Transverse colon (tissue), 4 donors: ENCODE measurements at regions not wholly inside any gene's neighbourhood (a gene's known extent, or its start where the extent isn't known, plus 50 kb on each side); places are given as distances from the start of the nearest gene placed in this dataset.

ENCODE experiments used
- EP300 ChIP-seq: sonication (generic); formaldehyde crosslinking; IDR thresholded peaks from one replicate; pipeline ENCODE4 v1.6.1; 2017; ENCODE audit warnings: antibody characterized with exemption, low read depth
- POLR2A ChIP-seq: fragments of 450-650 bp; IDR thresholded peaks from one replicate; pipeline ENCODE4 v1.6.1; 2016; ENCODE audit warnings: antibody characterized with exemption, mild to moderate bottlenecking, moderate library complexity
- POLR2AphosphoS5 ChIP-seq, 3 donors: sonication (generic); formaldehyde crosslinking; IDR thresholded peaks; one replicate each; pipeline ENCODE4 v1.6.1; 2016; ENCODE audit warnings: antibody characterized with exemption in 3 of 3
- TF ChIP-seq, protein P1 (sequence below), 5 experiments: fragments of 200-600 bp in 3 of 5; fragments of 450-650 bp in 2 of 5; sonication (generic) in 3 of 5; IDR thresholded peaks; 1 replicate in 2 of 5; 2 replicates in 3 of 5; pipeline ENCODE4 v1.5.1; 2016 to 2017; ENCODE audit warnings: antibody characterized with exemption in 5 of 5, inconsistent platforms in 3 of 5, mild to moderate bottlenecking in 2 of 5, moderate library complexity in 1 of 5

DNA sequence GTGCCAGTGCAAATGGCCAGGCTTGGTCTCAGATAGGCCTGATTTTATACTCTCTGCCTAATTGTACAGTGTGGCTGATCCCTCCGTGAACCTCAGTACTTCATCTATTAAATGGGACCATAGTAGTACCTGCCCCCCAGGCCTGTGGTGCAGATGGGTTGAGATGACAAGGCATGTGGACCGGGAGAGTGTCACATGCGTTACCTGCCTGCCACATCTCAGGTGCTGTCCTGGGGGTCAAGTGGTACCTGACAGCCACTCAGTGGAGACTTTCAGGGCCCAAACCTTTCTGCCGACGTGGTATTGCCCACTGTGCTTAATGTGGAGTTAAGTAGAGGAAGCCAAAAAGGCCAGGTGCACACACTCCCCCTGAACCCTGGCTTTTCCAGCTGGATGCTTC lies 197.3 kb downstream of the FOXD2 start:
- TF ChIP-seq POLR2A (no peak), POLR2AphosphoS5 (IDR thresholded peaks at IDR 0.05) (no peak), EP300 (no peak)
- TF ChIP-seq, protein P1, sequence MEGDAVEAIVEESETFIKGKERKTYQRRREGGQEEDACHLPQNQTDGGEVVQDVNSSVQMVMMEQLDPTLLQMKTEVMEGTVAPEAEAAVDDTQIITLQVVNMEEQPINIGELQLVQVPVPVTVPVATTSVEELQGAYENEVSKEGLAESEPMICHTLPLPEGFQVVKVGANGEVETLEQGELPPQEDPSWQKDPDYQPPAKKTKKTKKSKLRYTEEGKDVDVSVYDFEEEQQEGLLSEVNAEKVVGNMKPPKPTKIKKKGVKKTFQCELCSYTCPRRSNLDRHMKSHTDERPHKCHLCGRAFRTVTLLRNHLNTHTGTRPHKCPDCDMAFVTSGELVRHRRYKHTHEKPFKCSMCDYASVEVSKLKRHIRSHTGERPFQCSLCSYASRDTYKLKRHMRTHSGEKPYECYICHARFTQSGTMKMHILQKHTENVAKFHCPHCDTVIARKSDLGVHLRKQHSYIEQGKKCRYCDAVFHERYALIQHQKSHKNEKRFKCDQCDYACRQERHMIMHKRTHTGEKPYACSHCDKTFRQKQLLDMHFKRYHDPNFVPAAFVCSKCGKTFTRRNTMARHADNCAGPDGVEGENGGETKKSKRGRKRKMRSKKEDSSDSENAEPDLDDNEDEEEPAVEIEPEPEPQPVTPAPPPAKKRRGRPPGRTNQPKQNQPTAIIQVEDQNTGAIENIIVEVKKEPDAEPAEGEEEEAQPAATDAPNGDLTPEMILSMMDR (IDR thresholded peaks at IDR 0.05): no peak
